ENCODE measurements at regions not wholly inside any gene's neighbourhood (a gene's known extent, or its start where the extent isn't known, plus 50 kb on each side); places are given as distances from the start of the nearest gene placed in this dataset.

DNA sequence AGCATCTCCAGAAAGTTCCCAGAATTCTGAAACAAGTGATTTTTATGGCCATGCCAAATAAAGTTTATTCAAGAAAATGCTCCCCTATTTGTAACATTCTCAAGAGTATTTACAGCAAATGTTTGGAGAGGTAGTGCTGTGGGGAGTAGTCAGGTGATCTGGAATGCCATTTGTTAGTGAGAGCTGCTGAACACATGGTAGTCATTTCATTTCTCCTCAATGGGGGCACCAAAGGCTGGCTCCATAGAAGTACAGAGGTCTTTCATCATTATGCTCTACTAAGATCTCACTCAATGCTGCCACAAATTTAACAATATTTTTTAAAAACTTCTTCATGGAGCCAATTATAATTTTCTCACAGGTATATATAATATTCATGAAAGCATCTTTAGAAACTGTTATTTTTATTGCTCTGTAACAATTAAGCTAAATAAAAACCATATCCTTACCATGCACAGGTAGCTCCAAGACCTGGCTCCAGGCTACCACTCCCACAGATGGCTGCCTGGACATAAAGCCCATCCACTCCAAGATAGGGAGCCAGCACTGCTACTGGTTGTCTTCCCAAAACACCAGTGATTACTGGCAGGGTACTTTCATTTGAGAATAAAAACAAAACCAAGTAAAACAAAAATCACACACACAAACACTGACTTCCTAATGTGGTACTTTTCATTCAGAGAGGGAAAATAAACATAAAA lies 200.8 kb downstream of the PLK2 start:
- no peak for DNase-seq (ENCODE audit: low read depth, low spot score)

DNA sequence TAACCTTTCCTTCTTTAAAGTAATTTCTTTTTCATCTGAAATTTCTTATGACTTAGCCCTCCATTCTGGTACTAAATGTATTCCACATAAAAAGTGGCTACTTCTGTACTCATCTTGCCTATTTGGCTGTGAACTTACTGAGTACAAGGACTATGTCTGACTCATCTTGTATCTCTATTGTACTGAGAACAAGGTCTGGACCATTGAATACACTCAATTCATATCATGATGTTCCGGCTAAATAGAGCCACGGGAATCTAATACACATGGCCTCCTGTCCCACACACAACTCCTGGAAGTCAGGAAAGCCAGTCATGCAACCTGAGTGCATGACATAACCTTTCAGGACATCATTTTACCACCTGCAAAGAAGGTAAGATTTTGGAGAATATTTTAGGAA lies 203.9 kb downstream of the PLK2 start:
- DNase-seq (ENCODE audit: low read depth, low spot score): no peak

DNA sequence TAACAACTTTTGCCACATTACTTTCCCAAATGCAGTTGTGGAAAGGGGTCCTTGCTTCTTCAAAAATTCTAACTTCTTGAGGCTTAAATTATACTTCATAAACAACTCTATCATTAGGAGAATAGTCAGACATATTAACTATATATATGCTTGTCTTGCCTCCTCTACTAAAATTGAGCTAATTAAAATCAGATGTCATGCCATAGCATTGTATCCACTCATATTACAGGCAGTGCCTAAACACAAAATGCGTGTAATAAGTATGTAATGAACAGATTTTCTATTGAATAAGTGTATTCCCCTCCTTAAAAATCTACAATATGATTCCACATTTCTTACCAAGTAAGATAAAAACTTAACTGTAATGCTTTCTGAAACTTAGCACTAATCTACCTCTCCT lies 204.5 kb downstream of the PLK2 start:
- no peak for DNase-seq (ENCODE audit: low read depth, low spot score)

DNA sequence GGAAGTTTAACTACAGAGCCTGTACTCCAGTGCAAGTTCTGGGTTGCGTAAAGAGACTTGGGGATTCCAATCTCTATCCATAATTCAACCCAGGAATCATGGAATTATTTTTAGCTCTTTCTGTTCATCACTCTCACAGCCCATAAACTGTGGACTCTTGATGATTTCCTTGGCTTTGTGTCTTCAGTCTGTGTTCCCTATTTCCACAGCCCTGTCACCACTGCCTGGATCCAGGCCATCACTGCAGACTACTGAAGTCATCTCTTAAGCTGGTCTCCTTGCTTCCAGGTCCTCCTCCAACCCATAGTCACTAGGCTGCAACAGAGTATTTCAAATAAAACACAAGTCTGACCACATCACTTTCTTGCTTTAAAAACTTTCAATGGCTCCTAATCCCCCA lies 211.7 kb downstream of the PLK2 start:
- no peak for DNase-seq (ENCODE audit: low read depth, low spot score)

DNA sequence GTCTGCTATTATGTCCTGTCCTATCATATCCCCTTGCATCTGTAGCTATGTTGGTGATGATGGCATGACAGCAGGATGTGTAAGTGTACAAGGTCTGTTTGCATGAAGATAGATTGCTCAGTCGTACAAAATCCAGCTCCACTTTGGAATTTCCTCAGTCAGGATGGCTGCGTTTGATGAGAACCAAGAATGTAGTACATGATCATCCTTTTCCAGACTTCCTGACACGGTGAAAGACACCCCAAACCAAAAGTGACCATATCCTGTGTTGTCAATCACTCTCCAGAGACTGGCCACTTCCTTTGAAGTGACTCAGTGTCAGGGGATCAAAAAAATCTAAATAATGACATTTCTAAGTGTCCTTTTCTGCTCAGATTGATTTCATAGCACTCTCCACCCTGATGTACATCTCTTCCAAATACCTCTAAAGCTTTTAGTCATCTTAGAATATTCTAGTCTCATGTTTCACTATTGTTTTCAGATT lies 213.4 kb downstream of the PLK2 start:
- no peak for DNase-seq (ENCODE audit: low read depth, low spot score)

DNA sequence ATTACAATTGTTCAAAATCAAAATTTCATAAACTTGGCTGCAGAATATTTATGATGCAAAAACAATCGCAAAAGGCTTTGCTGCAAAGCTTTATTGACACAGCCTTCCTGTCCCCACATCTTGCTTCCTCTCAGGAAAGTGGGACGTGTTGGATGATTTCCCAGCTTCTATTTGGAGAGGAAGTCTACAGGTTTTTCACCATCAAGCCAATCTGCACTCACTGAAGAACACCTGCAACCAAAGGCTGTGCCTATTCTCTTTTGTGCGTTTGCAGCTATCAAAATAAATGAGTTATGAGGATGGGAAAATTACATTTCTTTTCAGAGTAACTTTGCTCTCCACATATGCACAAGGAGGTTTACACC lies 214.4 kb downstream of the PLK2 start:
- DNase-seq (ENCODE audit: low read depth, low spot score): no peak

DNA sequence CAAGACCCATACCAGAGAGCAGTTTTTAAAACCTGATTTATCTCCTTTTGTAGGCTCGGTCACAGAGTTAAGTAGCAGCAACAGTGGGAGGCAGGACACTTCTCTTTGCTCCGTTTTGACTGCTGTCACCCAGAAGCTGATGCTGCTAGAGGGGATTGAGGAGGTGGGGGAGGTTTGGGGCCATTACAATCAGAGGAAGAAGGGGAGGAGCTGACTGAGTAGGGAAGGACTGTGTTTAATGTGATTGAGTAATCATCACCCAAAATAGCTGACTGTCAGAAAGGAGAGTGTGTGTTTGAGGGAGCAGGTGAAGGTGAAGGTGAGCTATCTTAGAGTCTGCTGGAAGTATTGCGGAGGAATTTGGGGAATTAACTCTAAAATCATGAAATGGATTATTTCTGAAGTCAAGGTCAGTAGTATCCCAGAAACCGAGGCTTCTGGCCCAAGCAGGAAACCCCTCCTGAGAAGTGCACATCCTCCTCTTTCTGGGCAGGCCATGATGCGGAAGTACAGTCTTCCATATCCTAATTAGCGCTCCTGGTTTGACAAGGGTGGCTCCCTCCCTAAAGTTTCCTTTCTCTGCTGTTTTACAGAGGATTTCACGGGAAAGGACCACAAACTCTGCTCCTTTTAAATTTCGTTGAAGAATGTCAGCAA lies 214.9 kb downstream of the PLK2 start:
- DNase-seq (ENCODE audit: low read depth, low spot score): no peak

DNA sequence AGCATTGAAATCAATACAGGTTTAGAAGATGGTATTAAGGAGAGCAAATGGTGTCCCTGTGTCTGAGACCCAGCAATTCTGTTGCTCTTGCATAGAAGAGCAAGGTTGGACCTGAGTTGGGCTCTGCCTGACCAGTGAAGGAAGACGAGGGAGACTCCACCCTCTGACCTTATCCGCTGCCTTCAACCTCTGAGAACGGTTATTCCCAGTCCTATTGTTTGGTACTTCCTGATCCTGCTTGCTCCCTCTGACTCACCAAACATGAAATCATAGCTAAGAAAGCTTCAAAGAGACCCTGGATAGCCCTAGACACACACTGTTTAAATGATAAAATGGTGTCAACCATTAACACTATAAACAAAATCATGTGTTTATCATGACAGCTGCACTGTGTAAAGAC lies 218.5 kb downstream of the PLK2 start:
- no peak for DNase-seq (ENCODE audit: low read depth, low spot score)

DNA sequence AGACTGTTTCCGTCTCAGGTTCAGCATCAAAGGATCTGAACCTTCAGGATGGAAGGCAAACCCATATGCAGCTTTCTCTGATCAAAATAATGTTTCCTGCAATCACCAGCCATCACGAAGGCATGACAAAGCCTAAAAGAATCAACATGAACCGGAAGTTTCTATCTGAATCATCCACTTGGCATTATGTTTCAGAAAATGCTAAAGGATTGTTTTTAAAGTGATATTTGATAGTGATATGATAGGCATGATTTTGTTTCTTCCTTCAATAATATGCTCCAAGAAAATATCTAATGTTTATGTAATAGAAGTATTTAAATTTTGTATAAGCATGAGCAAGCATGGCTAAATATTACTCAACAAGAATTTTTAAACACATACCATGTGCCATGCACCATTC lies 219.6 kb downstream of the PLK2 start:
- DNase-seq (ENCODE audit: low read depth, low spot score): no peak

DNA sequence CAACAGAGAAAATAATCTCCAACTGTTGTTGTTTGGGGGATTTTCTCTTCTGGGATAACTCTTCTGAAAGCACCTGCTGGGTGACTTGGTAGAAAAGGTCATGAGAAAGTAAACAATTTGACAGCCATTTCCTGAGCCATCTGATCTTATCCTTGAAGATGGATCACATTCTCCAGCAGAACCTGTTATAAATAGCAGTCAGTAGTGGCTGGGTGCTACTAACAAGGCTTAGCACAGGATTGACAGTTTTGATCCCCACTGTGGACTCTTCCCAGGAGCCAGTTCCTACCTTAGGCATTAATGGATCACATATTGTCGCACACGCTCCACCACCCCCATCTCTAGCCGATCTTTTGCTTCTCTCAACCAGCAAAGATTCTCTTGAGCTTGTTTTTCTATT lies 220.2 kb downstream of the PLK2 start:
- no peak for DNase-seq (ENCODE audit: low read depth, low spot score)

DNA sequence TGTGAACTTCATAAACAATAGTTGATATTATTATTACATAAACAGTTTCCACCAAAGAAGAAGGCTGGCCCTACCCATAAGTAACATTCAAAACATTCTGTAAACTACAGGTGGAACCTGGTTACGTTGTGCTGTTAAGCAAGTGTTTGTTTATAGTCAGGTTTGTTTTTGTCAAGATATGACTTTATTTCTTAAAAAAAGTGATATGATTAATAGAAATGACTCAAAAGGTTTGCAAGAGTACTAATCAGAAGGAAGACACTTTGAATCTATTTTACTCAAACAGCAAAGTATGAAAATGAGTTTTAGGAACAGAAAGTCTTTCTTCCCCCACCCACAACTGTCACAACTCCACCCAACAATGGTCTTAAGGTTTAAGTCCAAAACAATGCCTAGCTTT lies 220.8 kb downstream of the PLK2 start:
- no peak for DNase-seq (ENCODE audit: low read depth, low spot score)

DNA sequence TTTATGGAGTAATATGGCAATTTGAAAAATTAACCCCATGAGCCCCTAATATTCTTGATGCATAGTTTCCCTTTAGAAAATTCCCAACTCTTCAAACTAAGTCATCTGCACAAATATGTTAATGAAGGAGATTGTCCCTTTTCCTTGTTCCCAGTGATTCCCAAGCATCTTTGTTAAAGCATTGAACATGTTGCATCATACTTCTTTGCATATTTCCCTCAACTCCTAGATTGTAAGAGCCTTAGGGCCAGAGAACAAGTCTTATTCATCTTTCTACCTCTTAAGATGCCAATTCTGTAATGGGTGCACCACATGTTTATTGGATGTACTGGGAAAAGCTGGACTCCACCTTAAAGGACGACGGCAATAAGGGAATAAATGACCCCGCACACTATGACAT lies 223.4 kb downstream of the PLK2 start:
- DNase-seq (ENCODE audit: low read depth, low spot score): no peak

DNA sequence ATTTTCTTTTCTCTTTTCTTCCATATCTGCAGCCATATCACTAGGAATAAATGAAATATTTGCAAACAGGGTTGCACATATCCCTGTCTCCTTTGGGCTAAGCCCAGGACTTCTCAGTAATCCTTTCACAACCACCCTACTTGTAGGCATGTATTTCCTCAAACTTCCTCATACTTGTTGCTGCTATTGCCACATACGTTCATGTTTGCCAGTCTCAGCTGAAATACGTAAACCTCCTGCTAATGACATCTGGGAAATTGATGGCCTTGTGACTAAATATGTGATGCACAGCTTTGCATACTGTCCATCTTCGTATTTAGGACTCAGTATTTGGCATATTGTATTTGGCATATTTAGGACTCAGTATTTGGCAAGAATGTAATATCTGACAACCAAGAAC lies 224.6 kb downstream of the PLK2 start:
- DNase-seq (ENCODE audit: low read depth, low spot score): no peak

DNA sequence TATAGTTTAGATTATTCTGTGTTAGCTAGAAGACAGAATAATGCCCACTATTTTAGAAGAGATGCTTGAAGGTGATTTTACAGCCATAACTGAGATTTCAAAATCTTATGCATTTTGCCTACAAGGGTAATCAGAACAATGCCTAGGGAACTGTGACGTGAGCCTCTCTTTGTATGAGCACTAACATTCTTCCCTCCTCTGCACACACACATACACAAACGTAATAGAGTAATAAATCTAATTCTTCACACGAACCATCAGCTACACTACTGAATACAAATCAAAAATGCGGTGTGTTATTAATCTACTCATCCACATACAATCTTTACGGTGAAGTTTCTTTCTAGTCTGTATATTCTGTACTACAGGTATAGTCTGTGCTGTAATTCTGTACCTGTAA lies 227.8 kb downstream of the PLK2 start:
- no peak for DNase-seq (ENCODE audit: low read depth, low spot score)

DNA sequence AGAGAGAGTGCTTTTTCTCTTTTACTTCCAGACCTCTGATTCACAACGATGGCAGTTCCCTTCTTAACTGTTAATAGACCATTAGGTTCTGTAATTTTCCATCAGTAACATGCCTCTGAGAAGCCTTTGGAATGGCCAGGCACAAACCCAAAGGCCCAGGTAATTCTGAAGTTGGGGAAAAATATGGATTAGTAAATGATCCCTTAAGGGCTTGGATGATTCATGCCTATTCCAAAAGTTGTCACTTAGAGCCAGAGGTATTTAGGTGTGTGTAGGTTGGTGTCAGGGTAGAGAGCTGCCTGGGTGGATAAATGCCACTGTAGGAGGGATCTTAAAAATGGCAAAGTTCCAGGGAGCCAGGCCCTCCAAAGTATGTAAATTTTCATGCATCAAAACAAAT lies 228.8 kb downstream of the PLK2 start:
- DNase-seq (ENCODE audit: low read depth, low spot score): no peak

DNA sequence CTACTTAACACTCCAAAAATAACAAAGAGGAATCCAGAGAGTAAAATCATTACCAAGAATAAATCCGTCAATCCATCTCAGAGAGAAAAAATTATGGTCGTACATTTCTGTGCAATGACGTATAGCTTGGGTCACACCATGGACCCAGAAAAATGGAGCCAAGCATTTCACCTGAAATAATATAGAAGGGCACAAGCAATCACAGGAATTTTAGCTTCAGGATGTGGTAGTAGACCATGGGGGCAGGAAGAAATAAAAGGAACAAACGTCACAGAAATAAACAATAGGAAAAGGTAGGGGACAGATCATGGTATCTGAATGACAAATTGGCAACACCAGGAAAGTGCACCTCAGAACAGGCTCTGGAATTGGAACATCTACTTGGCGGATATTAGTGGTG lies 231.0 kb downstream of the PLK2 start:
- no peak for DNase-seq (ENCODE audit: low read depth, low spot score)

DNA sequence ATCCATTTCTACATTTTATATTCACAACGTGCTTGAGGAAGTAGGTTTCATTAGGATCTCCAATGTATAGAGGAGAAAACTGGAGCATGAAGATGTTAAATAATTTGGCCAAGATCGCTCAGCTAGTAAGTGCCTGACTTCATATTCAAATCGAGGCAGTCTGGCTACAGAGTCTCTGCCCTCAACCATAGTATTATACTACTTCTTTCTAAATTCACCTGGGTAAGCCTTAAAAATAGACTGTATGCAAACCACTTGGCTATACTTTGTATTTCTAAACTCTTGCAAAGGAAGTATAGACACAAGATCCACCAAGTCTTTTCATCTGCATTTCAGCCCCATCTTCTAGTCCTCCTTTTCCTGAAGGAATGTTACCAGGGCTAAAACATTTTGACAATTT lies 232.0 kb downstream of the PLK2 start:
- DNase-seq (ENCODE audit: low read depth, low spot score): no peak

DNA sequence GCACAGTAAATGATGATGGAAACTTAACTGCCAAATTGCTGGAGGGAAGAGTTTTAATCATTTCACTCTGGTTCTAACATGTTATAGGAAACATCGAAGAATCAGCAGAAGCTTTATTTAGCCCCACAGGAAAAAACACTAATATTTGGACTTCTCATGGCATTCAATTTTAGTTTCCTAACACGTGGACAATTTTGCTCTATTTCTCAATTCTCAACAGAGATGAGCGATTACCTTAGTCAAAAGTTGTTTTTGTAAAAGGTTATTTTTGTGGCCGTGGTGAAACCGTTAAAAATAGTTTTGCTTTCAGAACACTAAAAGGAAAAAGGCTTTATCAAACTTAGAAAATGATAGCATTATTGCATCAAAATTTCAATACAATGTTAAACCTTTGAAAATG lies 235.2 kb downstream of the PLK2 start:
- DNase-seq (ENCODE audit: low read depth, low spot score): no peak

DNA sequence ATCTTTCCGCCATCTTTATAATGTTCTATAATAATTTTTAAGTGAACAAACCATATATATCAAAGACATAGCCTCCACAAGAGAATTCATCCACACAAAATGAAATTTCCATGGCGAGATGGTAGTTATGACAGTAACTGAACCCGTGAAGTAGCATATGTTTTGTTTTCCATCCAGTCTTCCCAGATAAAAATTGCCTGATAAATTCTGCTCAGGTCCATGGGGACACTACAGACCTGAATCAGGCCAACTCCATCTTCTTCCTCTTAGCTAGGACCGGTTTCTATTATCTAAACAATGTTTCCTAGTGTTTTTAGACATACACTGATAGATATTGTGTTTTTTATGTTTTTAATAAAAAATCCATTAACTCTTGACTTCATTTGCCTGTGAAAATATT lies 235.7 kb downstream of the PLK2 start:
- DNase-seq (ENCODE audit: low read depth, low spot score): no peak

DNA sequence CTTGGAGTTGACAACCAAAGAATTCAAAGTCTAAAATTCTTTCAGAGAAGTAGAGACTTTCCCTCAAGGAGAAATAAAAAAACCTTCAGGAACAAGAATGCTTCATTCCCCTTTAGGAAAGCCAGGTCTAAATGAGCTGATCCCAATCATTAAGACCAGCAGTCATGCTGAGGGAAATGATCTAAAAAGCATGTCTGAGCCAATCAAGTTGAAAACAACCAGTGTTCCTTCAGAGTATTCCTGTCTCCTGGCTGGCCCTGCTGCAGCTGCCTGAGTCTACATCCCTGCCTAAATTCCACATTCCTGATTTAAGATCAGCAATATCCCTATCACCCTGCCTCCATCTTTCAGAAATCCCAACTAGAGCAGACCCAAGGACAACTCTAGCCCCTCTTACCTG lies 244.5 kb downstream of the PLK2 start:
- DNase-seq (ENCODE audit: low read depth, low spot score): no peak

DNA sequence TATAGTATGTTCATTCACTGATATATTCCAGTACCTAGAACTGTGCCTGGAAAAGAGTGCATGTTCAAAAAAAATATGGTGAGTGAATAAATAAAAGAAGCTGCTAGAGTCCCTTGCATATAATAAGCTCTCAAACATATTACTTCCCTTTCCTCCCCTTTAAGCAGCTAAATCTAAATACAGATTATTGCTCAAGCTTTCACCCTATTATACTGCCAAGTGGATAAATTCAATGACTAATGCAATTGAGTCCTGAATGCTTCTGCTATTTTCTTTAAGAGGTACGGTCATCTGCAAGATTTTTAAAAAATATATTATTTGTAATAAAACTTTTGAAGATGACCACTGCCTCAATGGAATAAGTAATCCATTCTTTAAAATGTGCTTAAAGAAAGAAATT lies 248.4 kb downstream of the PLK2 start:
- no peak for DNase-seq (ENCODE audit: low read depth, low spot score)

DNA sequence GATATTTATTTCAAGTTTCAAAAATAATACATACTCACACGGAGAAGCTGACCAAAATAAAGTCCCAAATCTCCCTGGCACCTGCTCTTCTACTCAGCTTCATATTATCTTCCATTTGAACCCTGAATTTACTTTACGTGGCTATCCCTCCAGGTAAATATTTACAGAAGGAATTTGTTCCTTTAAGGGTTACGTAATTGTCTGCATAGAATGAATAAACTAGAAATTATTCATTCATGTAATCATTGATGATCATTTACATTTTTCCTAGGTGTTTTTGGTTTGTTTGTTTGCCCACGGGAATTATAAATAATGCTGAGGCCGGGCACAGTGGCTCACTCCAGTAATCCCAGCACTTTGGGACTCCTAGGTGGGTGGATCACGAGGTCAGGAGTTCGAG lies 251.2 kb downstream of the PLK2 start:
- no peak for DNase-seq (ENCODE audit: low read depth, low spot score)

DNA sequence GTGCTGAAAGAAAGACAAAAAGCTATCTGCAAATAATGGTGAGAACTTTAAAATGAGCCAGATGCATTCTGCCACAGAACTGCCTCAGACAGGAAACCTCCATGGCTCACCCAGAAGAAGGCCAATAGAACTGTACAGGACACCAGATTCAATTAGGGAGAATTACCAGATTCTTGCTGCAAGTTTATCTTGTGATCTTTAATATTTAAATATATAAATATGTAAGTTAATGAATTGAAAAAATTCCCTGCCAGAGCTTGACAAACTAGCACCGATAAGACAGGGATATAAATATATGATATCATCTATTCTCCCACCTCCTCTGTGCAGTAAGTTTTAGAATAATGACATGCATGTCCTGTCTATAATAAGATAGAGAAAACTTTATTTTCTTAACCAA lies 252.8 kb downstream of the PLK2 start:
- DNase-seq (ENCODE audit: low read depth, low spot score): no peak

DNA sequence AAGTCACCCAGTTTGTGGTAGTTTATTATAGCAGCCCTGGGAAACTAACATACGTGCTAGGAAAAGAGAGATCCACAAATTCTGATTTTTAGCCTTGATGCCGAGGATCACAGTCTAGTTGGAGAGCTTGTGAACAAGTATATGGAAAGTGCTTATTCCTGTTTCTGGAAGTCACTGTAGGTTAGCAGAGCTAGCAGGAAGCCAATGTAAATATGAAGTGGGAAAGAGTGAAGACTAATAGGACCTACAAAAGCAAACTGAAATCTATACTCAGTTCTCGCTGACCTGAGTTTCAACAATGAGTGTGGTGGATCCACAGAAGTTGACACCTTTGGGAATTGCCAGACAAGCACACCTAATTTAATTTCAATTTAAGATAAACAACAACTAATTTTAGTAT lies 254.9 kb downstream of the PLK2 start:
- DNase-seq (ENCODE audit: low read depth, low spot score): no peak

Measured in iPS DF 19.7 (cell line).